PFSK-1 (cell line): ENCODE measurements at regions not wholly inside any gene's neighbourhood (a gene's known extent, or its start where the extent isn't known, plus 50 kb on each side); places are given as distances from the start of the nearest gene placed in this dataset.

ENCODE experiments used
- POLR2AphosphoS5 ChIP-seq: IDR thresholded peaks from 2 replicates; pipeline ENCODE4 v1.6.1; 2012; ENCODE audit warnings: low read depth, mild to moderate bottlenecking, control low read depth, low read length, moderate library complexity
- SIN3A ChIP-seq: IDR thresholded peaks from 2 replicates; pipeline ENCODE4 v1.6.1; 2012; ENCODE audit warnings: mild to moderate bottlenecking, low read length, moderate library complexity, borderline replicate concordance; ENCODE audit not compliant: insufficient read depth
- TF ChIP-seq, protein P1 (sequence below), 2 experiments: IDR thresholded peaks; 2 replicates each; pipeline versions ENCODE4 v1.6.1 to v1.8.0; 2011 to 2012; ENCODE audit warnings: low read depth in 2 of 2, low read length in 2 of 2, control low read depth in 1 of 2, inconsistent platforms in 1 of 2, mild to moderate bottlenecking in 1 of 2, moderate library complexity in 1 of 2; ENCODE audit not compliant: insufficient read depth in 1 of 2

DNA sequence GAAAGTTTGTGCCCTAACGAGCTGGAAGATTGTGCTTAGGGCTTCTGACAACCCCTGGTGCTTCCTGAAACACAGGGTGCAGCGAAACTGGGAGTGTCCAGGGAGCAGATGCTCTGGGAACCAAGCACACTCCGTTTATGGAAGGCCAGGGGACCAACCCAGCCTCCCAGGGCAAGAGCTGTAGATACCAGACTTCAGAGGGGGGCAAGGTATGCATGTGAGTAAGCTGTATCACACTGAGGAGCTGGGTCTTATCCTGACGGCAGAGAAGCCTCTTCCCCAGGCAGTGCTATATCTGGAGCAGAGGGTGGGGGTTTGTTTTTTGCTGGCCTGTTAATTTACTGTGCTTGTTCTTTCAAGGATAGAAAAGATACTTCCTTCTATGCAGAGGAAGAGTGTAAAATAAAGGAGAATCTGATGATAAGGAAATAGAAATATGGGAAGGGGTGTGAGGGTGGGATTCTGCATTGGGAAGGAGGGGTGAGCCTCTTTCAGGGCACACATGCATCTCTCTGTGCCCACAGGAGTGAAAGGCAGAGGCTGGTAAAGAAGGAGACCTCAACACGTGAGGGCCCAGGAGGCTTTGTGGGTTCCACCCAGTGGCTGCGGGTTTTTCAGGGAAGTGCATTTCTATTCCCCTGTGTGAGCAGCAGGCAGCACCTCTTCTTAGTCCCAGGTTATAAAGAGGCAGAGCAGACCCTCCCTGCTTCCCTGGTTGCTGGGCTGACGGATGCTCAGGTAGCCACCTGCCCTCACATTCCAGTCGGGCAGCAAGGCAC lies 314.1 kb downstream of the TCERG1L start:
- TF ChIP-seq SIN3A (no peak), POLR2AphosphoS5 (no peak)
- TF ChIP-seq, protein P1, sequence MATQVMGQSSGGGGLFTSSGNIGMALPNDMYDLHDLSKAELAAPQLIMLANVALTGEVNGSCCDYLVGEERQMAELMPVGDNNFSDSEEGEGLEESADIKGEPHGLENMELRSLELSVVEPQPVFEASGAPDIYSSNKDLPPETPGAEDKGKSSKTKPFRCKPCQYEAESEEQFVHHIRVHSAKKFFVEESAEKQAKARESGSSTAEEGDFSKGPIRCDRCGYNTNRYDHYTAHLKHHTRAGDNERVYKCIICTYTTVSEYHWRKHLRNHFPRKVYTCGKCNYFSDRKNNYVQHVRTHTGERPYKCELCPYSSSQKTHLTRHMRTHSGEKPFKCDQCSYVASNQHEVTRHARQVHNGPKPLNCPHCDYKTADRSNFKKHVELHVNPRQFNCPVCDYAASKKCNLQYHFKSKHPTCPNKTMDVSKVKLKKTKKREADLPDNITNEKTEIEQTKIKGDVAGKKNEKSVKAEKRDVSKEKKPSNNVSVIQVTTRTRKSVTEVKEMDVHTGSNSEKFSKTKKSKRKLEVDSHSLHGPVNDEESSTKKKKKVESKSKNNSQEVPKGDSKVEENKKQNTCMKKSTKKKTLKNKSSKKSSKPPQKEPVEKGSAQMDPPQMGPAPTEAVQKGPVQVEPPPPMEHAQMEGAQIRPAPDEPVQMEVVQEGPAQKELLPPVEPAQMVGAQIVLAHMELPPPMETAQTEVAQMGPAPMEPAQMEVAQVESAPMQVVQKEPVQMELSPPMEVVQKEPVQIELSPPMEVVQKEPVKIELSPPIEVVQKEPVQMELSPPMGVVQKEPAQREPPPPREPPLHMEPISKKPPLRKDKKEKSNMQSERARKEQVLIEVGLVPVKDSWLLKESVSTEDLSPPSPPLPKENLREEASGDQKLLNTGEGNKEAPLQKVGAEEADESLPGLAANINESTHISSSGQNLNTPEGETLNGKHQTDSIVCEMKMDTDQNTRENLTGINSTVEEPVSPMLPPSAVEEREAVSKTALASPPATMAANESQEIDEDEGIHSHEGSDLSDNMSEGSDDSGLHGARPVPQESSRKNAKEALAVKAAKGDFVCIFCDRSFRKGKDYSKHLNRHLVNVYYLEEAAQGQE (IDR thresholded peaks at IDR 0.05; ENCODE audit: insufficient read depth in 1 of 2, low read depth in 2 of 2, low read length in 2 of 2) = no peak
